Chondrocyte (in vitro differentiated cells): ENCODE measurements at regions not wholly inside any gene's neighbourhood (a gene's known extent, or its start where the extent isn't known, plus 50 kb on each side); places are given as distances from the start of the nearest gene placed in this dataset.
A peak's percentile ranks its signal among the peaks of the same experiment; 100 is the strongest.
"Not testable (repeated sequence)": the region's sequence is repeated elsewhere in the genome, so short reads cannot be mapped to it uniquely, and the experiment has no call there.

Experiments used
- DNase-seq: peaks from one replicate; pipeline ENCODE4 v3.0.0; 2021; ENCODE audit warnings: mixed read lengths, low spot score
- H3K27ac Mint-ChIP-seq: one replicate; pipeline ENCODE4 v1.8.0; 2021; ENCODE audit warnings: mild to moderate bottlenecking, moderate library complexity, mixed read lengths; ENCODE audit not compliant: unreplicated experiment
- H3K27me3 Mint-ChIP-seq: 2 replicates; pipeline ENCODE4 v1.8.0; 2021; ENCODE audit warnings: low read depth, mixed read lengths
- H3K36me3 Mint-ChIP-seq: 2 replicates; pipeline ENCODE4 v1.8.0; 2021; ENCODE audit warnings: low read depth, mixed read lengths
- H3K4me1 Mint-ChIP-seq: 2 replicates; pipeline ENCODE4 v1.8.0; 2021; ENCODE audit warnings: low read depth, mild to moderate bottlenecking, mixed read lengths
- H3K4me3 Mint-ChIP-seq: one replicate; pipeline ENCODE4 v1.8.0; 2021; ENCODE audit warnings: mild to moderate bottlenecking, moderate library complexity, mixed read lengths; ENCODE audit not compliant: unreplicated experiment
- H3K9me3 Mint-ChIP-seq: 2 replicates; pipeline ENCODE4 v1.8.0; 2021; ENCODE audit warnings: low read depth, mixed read lengths
- TF ChIP-seq, protein P1 (sequence below): fragments of 200-600 bp; sonication (generic); IDR thresholded peaks from 2 replicates; pipeline ENCODE4 v1.5.0; 2021; ENCODE audit warnings: antibody characterized with exemption, mild to moderate bottlenecking, moderate library complexity

DNA sequence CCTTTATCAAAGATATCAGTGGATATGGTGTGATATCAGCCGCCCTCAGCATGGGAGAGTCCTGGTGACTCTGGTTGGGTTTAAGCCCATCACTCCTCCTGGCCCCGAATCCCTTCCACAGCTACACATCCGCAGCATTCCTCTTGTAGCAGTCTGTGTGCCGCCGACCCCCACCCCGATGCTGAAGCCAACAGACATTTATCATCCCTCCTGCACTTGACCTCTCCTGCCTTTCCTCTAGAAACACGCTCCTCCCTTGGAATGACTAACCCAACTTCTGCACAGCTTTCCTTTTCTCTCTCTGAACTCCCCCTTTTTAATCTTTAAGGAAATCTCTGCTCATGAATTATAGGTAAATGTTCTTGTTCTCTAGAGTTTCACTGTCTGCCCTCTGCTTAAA lies 250.9 kb upstream of the FOXN3 start:
- Mint-ChIP-seq H3K27ac (peak overlapping the region; percentile 70), H3K27me3 (no peaks in the 10 kb centered on the region), H3K36me3 (peaks cover 2% of the 10 kb centered on the region), H3K4me1 (peaks cover 20% of the 10 kb centered on the region), H3K9me3 (peaks cover 4% of the 10 kb centered on the region), H3K4me3 (no peak overlapping the region)
- TF ChIP-seq, protein P1, sequence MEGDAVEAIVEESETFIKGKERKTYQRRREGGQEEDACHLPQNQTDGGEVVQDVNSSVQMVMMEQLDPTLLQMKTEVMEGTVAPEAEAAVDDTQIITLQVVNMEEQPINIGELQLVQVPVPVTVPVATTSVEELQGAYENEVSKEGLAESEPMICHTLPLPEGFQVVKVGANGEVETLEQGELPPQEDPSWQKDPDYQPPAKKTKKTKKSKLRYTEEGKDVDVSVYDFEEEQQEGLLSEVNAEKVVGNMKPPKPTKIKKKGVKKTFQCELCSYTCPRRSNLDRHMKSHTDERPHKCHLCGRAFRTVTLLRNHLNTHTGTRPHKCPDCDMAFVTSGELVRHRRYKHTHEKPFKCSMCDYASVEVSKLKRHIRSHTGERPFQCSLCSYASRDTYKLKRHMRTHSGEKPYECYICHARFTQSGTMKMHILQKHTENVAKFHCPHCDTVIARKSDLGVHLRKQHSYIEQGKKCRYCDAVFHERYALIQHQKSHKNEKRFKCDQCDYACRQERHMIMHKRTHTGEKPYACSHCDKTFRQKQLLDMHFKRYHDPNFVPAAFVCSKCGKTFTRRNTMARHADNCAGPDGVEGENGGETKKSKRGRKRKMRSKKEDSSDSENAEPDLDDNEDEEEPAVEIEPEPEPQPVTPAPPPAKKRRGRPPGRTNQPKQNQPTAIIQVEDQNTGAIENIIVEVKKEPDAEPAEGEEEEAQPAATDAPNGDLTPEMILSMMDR, result no peak
- DNase-seq, result no peak

- H3K27ac Mint-ChIP-seq, H3K9me3 Mint-ChIP-seq, H3K27me3 Mint-ChIP-seq, DNase-seq, H3K36me3 Mint-ChIP-seq, H3K4me3 Mint-ChIP-seq: not testable (repeated sequence)
- peaks cover 12% of the 10 kb centered on the region for H3K4me1 Mint-ChIP-seq
Measured at GRCh38 chr14:89665300-89666081, 248.5 kb upstream of the FOXN3 start.

- no peak overlapping the region for H3K4me3 Mint-ChIP-seq
- DNase-seq, result no peak
- H3K4me1 Mint-ChIP-seq, result peaks cover 6% of the 10 kb centered on the region
- peaks cover 3% of the 10 kb centered on the region for H3K36me3 Mint-ChIP-seq
- no peaks in the 10 kb centered on the region for H3K27me3 Mint-ChIP-seq
- no peak overlapping the region for H3K27ac Mint-ChIP-seq
- peaks cover 8% of the 10 kb centered on the region for H3K9me3 Mint-ChIP-seq
- TF ChIP-seq, protein P1, result no peak
Measured at GRCh38 chr14:89661392-89661791, 244.4 kb upstream of the FOXN3 start.

DNA sequence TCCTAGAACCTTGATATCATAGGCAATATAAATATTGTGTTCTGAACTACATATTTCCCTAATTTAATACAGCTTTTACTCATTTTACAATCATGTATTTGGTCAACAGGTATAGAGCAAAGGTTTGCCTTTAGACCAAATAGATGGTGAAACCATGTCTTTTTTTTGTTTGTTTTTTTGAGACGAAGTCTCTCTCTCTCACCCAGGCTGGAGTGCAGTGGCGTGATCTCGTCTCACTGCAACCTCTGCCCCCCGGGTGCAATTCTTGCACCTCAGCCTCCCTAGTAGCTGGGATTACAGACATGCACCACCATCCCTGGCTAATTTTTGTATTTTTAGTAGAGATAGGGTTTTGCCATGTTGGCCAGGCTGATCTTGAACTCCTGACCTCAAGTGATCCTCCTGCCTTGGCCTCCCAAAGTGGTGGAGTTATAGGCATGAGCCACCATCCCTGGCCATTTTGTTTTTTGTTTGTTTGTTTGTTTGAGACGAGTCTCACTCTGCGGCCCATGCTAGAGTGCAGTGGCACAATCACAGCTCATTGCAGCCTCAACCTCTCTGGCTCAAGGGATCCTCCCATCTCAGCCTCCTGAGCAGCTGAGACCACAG lies 243.7 kb upstream of the FOXN3 start:
- peak overlapping the region; percentile 17 for H3K27ac Mint-ChIP-seq
- not testable (repeated sequence) for H3K27me3 Mint-ChIP-seq, DNase-seq, H3K4me3 Mint-ChIP-seq, H3K4me1 Mint-ChIP-seq, H3K36me3 Mint-ChIP-seq, H3K9me3 Mint-ChIP-seq

DNA sequence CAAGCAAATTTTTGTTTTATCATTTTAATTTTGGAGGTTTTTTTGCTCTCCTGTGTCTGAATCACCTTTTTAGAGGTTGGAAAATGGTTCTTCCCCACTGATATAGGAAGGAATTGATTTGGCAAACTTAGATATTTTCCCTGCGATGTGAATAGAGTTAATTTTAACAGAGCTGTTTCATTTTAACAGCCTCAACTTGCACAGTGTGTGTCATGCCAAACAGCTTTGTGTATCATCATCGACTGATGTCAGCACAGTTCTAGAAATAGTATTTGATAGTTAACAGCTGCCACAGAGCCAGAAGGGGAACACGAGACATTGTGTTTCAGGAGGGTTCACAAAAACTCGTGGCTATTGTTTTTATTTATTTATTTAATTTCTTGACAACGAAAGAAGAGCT lies 243.1 kb upstream of the FOXN3 start:
- TF ChIP-seq, protein P1, result no peak
- DNase-seq, result no peak
- peaks cover 3% of the 10 kb centered on the region for H3K36me3 Mint-ChIP-seq

DNA sequence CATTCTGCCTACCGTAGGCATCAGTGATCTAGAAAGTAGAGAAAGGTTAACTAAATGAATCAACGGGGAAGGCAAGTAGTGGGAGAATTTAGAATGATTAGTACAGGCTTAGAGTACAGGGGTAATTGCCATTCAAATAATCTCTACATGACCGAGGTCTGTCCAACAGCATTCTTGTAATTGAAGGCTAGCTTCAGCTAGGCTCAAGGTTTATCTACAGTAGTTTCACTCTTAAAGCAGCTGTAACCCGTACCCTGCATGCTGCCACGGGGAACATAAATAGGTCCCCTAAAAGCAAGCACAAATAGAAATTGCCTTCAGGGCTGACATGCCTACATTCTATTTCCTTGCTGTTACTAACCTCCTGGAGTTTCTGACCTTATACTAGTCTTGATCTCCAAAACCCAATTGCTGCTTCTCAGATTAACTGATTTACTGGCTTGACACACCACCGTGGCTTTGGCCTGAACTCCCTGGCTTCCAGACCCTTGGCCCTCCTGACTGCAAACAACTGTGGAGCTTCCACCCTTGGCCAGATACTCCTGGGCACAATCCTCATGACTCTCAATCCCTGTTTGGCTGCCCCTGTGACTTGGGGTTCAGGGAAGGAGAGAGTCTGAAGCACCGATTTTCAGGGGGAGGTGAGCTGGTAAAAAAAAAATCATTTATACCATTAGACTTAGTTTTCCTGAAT lies 242.1 kb upstream of the FOXN3 start:
- Mint-ChIP-seq H3K27ac (no peak overlapping the region), H3K9me3 (peaks cover 4% of the 10 kb centered on the region)
- DNase-seq, result no peak

More for the DNA sequence above, 243.1 kb upstream of the FOXN3 start:
- Mint-ChIP-seq H3K9me3 (peaks cover 4% of the 10 kb centered on the region), H3K4me1 (peaks cover 6% of the 10 kb centered on the region), H3K4me3 (no peak overlapping the region), H3K27me3 (no peaks in the 10 kb centered on the region), H3K27ac (no peak overlapping the region)

More for the DNA sequence above, 242.1 kb upstream of the FOXN3 start:
- no peak overlapping the region for H3K4me3 Mint-ChIP-seq
- TF ChIP-seq, protein P1, result no peak
- no peaks in the 10 kb centered on the region for H3K27me3 Mint-ChIP-seq
- peaks cover 1% of the 10 kb centered on the region for H3K36me3 Mint-ChIP-seq
- peaks cover 6% of the 10 kb centered on the region for H3K4me1 Mint-ChIP-seq
